Activated CD8-positive, alpha-beta T cell treated with anti-CD3 and anti-CD28 coated beads for 36 hours (primary cell): ENCODE measurements at regions not wholly inside any gene's neighbourhood (a gene's known extent, or its start where the extent isn't known, plus 50 kb on each side); places are given as distances from the start of the nearest gene placed in this dataset.

Experiments
- ATAC-seq: fragments of 200-7000 bp; cut with Tn5 transposase; one replicate; pipeline ENCODE4 v1.10.0; 2021; ENCODE audit warnings: mild to moderate bottlenecking, moderate library complexity
- CTCF ChIA-PET: fragments of 350-600 bp; sonication (Branson Sonifier 250); formaldehyde crosslinking; loops from one replicate; lab custom pipeline; 2021; ENCODE audit warnings: antibody characterized with exemption; lab: Charles Lee
- POLR2A ChIA-PET: fragments of 350-600 bp; sonication (Branson Sonifier 250); formaldehyde crosslinking; loops from one replicate; lab custom pipeline; 2021; ENCODE audit warnings: antibody characterized with exemption; lab: Charles Lee
- DNase-seq: peaks from one replicate; pipeline ENCODE4 v3.0.0-alpha.2; 2020
- H3K27ac Mint-ChIP-seq: one replicate; pipeline ENCODE4 v1.8.0; 2021; ENCODE audit warnings: mild to moderate bottlenecking, mixed read lengths
- H3K27me3 Mint-ChIP-seq: one replicate; pipeline ENCODE4 v1.8.0; 2021; ENCODE audit warnings: mixed read lengths
- H3K36me3 Mint-ChIP-seq: one replicate; pipeline ENCODE4 v1.8.0; 2021; ENCODE audit warnings: low read depth, mixed read lengths
- H3K4me1 Mint-ChIP-seq: one replicate; pipeline ENCODE4 v1.8.0; 2021; ENCODE audit warnings: low read depth, mixed read lengths
- H3K4me3 Mint-ChIP-seq: one replicate; pipeline ENCODE4 v1.8.0; 2021; ENCODE audit warnings: mild to moderate bottlenecking, moderate library complexity, mixed read lengths
- H3K9me3 Mint-ChIP-seq: one replicate; pipeline ENCODE4 v1.8.0; 2021; ENCODE audit warnings: mixed read lengths
- intact Hi-C: fragments of 100-400 bp; cut with micrococcal nuclease; formaldehyde crosslinking; loops from one replicate; pipeline ENCODE4 v1.10.0; 2022
- TF ChIP-seq, protein P1 (sequence below): fragments of 200-600 bp; IDR thresholded peaks from one replicate; pipeline ENCODE4 v1.8.0; 2022; ENCODE audit warnings: antibody characterized with exemption, mild to moderate bottlenecking

GRCh38 chr5:105745111-105745510 lies 1925.6 kb downstream of the EFNA5 start:
- H3K27ac Mint-ChIP-seq = no peak overlapping the region
- ATAC-seq (no peak), DNase-seq (no peak)
- no peaks in the 10 kb centered on the region for H3K4me1 Mint-ChIP-seq
- CTCF ChIA-PET = no interaction called here
- POLR2A ChIA-PET = no interaction called here
- peaks cover 10% of the 10 kb centered on the region for H3K9me3 Mint-ChIP-seq
- H3K36me3 Mint-ChIP-seq = no peaks in the 10 kb centered on the region
- H3K27me3 Mint-ChIP-seq = no peaks in the 10 kb centered on the region
- TF ChIP-seq, protein P1, sequence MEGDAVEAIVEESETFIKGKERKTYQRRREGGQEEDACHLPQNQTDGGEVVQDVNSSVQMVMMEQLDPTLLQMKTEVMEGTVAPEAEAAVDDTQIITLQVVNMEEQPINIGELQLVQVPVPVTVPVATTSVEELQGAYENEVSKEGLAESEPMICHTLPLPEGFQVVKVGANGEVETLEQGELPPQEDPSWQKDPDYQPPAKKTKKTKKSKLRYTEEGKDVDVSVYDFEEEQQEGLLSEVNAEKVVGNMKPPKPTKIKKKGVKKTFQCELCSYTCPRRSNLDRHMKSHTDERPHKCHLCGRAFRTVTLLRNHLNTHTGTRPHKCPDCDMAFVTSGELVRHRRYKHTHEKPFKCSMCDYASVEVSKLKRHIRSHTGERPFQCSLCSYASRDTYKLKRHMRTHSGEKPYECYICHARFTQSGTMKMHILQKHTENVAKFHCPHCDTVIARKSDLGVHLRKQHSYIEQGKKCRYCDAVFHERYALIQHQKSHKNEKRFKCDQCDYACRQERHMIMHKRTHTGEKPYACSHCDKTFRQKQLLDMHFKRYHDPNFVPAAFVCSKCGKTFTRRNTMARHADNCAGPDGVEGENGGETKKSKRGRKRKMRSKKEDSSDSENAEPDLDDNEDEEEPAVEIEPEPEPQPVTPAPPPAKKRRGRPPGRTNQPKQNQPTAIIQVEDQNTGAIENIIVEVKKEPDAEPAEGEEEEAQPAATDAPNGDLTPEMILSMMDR = no peak
- H3K4me3 Mint-ChIP-seq = no peak overlapping the region
- intact Hi-C loops = no loop called here

DNA sequence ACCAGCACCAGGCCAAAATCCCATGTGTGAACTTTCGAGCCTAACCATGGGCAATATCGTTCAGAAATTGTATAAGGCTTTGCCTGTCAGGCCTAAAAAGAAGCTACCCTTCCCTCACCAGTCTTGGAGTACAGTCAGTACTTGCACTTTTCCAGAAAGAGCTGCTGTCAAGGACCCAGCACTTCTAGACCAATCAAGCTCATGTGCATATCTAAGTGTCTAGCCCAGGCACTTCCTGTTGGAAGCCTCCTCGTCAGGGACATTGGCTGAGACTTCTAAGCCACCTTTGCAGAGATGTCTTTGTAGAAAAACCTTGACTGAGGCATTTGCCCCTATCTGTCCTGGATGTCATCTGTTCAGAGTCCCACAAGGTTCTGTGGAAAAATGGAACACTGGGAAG lies 1930.5 kb downstream of the EFNA5 start:
- no peak overlapping the region for H3K4me3 Mint-ChIP-seq
- POLR2A ChIA-PET = no interaction called here
- intact Hi-C loops = no loop called here
- no peaks in the 10 kb centered on the region for H3K4me1 Mint-ChIP-seq
- no peaks in the 10 kb centered on the region for H3K27me3 Mint-ChIP-seq
- ATAC-seq = no peak
- CTCF ChIA-PET = no interaction called here
- no peak overlapping the region for H3K27ac Mint-ChIP-seq
- no peaks in the 10 kb centered on the region for H3K36me3 Mint-ChIP-seq
- no peak for DNase-seq
- H3K9me3 Mint-ChIP-seq = peaks cover 3% of the 10 kb centered on the region
- TF ChIP-seq, protein P1 = no peak

GRCh38 chr5:105739732-105740131 lies 1931.0 kb downstream of the EFNA5 start:
- intact Hi-C loops = no loop called here
- no peak for DNase-seq
- POLR2A ChIA-PET = no interaction called here
- Mint-ChIP-seq H3K9me3 (peaks cover 3% of the 10 kb centered on the region), H3K4me3 (no peak overlapping the region), H3K27me3 (no peaks in the 10 kb centered on the region), H3K36me3 (no peaks in the 10 kb centered on the region), H3K4me1 (no peaks in the 10 kb centered on the region), H3K27ac (no peak overlapping the region)
- no peak for ATAC-seq
- TF ChIP-seq, protein P1 = no peak
- CTCF ChIA-PET = no interaction called here

DNA sequence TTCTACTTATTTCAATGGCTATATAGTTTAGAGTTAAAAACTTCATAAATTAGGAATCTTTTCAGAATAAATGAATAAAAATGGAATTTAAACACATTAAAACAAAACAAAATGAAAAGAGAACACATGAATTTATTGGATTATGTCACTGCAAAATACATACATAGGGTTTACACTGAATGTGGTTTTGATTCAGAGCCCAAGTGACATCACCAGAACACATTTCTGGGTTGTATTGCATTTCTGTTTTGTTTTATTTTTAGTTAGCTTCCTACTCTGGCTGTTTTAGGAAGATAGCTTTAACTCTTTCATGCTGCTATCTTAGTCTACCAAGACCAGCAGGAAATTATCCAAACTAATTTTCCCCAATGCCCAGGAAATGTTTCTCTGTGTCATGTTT lies 1935.0 kb downstream of the EFNA5 start:
- ChIA-PET CTCF (no interaction called here), POLR2A (no interaction called here)
- H3K4me3 Mint-ChIP-seq = no peak overlapping the region
- no peak for DNase-seq
- H3K9me3 Mint-ChIP-seq = peaks cover 1% of the 10 kb centered on the region
- H3K27me3 Mint-ChIP-seq = no peaks in the 10 kb centered on the region
- no peak for ATAC-seq
- H3K27ac Mint-ChIP-seq = no peak overlapping the region
- TF ChIP-seq, protein P1 = no peak
- intact Hi-C loops = no loop called here
- no peaks in the 10 kb centered on the region for H3K36me3 Mint-ChIP-seq
- H3K4me1 Mint-ChIP-seq = no peaks in the 10 kb centered on the region

GRCh38 chr5:105730982-105731381 lies 1939.8 kb downstream of the EFNA5 start:
- no peaks in the 10 kb centered on the region for H3K27me3 Mint-ChIP-seq
- POLR2A ChIA-PET = no interaction called here
- no peaks in the 10 kb centered on the region for H3K36me3 Mint-ChIP-seq

More at GRCh38 chr5:105730982-105731381, 1939.8 kb downstream of the EFNA5 start:
- intact Hi-C loops = no loop called here
- CTCF ChIA-PET = no interaction called here
- no peaks in the 10 kb centered on the region for H3K9me3 Mint-ChIP-seq
- H3K4me1 Mint-ChIP-seq = no peaks in the 10 kb centered on the region
- DNase-seq = no peak
- ATAC-seq = no peak
- H3K27ac Mint-ChIP-seq = no peak overlapping the region
- TF ChIP-seq, protein P1 = no peak
- no peak overlapping the region for H3K4me3 Mint-ChIP-seq
